ENCODE measurements at regions not wholly inside any gene's neighbourhood (a gene's known extent, or its start where the extent isn't known, plus 50 kb on each side); places are given as distances from the start of the nearest gene placed in this dataset.

GRCh38 chr1:18032172-18032859 lies 75.3 kb upstream of the IGSF21 start:
- TF ChIP-seq ZFP30 (CRISPR knock-in tag; IDR thresholded peaks at IDR 0.05) (no peak), CSRNP3 (CRISPR knock-in tag; IDR thresholded peaks at IDR 0.05) (no peak), BACH2 (CRISPR knock-in tag; IDR thresholded peaks at IDR 0.05; ENCODE audit: borderline replicate concordance) (no peak), ARNTL (CRISPR knock-in tag; IDR thresholded peaks at IDR 0.05; ENCODE audit: borderline replicate concordance, low read depth) (no peak), TSHZ2 (CRISPR knock-in tag; IDR thresholded peaks at IDR 0.05) (no peak), POU6F1 (CRISPR knock-in tag; IDR thresholded peaks at IDR 0.05; ENCODE audit: borderline replicate concordance, low read depth) (no peak), TOX (CRISPR knock-in tag; IDR thresholded peaks at IDR 0.05; ENCODE audit: borderline replicate concordance) (no peak), PATZ1 (CRISPR knock-in tag; IDR thresholded peaks at IDR 0.05; ENCODE audit: borderline replicate concordance) (no peak), CSDC2 (CRISPR knock-in tag; IDR thresholded peaks at IDR 0.05) (no peak)
